ENCODE measurements at regions not wholly inside any gene's neighbourhood (a gene's known extent, or its start where the extent isn't known, plus 50 kb on each side); places are given as distances from the start of the nearest gene placed in this dataset.
"Not testable (repeated sequence)": the region's sequence is repeated elsewhere in the genome, so short reads cannot be mapped to it uniquely, and the experiment has no call there.

DNA sequence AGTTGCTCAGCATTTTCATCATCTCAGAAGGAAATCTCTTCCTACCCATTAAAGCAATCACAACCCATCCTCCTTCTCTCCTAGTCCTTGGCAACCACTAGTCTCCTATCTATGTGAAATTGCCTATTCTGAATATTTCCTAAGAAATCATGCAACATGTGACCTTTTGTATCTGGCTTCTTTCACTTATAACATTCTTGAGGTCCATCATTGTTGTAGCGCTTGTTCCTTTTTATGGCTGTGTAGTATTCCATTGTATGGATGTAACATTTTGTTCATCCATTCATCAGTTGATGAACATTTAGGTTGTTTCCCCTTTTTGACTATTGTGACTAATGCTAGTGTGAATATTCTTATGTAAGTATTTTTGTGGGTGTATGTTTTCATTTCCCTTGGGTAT lies 2175.8 kb upstream of the DEFB115 start:
- TF ChIP-seq ZNF274 (IDR thresholded peaks at IDR 0.05; ENCODE audit: insufficient read depth, insufficient read length); USF2 (IDR thresholded peaks at IDR 0.05; ENCODE audit: borderline replicate concordance, low read depth, low read length); EZH2 (IDR thresholded peaks at IDR 0.05; ENCODE audit: borderline replicate concordance, control insufficient read depth, low read depth, low read length); GABPA (IDR thresholded peaks at IDR 0.05; ENCODE audit: low read depth); FOS (IDR thresholded peaks at IDR 0.05; ENCODE audit: borderline replicate concordance, extremely low read depth, insufficient read length); HDAC6 (IDR thresholded peaks at IDR 0.05; ENCODE audit: unreplicated experiment): not testable (repeated sequence)
- TF ChIP-seq, protein P1, sequence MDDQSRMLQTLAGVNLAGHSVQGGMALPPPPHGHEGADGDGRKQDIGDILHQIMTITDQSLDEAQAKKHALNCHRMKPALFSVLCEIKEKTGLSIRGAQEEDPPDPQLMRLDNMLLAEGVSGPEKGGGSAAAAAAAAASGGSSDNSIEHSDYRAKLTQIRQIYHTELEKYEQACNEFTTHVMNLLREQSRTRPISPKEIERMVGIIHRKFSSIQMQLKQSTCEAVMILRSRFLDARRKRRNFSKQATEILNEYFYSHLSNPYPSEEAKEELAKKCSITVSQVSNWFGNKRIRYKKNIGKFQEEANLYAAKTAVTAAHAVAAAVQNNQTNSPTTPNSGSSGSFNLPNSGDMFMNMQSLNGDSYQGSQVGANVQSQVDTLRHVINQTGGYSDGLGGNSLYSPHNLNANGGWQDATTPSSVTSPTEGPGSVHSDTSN (IDR thresholded peaks at IDR 0.05; ENCODE audit: insufficient replicate concordance, low read depth, low read length) = not testable (repeated sequence)
